ENCODE measurements at regions not wholly inside any gene's neighbourhood (a gene's known extent, or its start where the extent isn't known, plus 50 kb on each side); places are given as distances from the start of the nearest gene placed in this dataset.

- no peak for TF ChIP-seq KDM1A (IDR thresholded peaks at IDR 0.05; ENCODE audit: borderline replicate concordance, low read length)
Measured at GRCh38 chr3:72475258-72476138, 372.7 kb downstream of the SHQ1 start (continued).

Data from H1 (cell line).